GM12878 (cell line): ENCODE measurements at regions not wholly inside any gene's neighbourhood (a gene's known extent, or its start where the extent isn't known, plus 50 kb on each side); places are given as distances from the start of the nearest gene placed in this dataset.

Experiments
- ATAC-seq: fragments of 200-7000 bp; cut with Tn5 transposase; 3 replicates; pipeline ENCODE4 v1.9.1; 2020; ENCODE audit warnings: mild to moderate bottlenecking, moderate library complexity
- BruUV-seq: library from RNA; stranded (reverse); fragments of 400-500 nt; replicated peaks from 2 replicates; lab custom pipeline; 2021; lab: Mats Ljungman, UMichigan
- CTCF ChIA-PET: fragments of 300-600 bp; sonication (Branson Sonifier 250); formaldehyde crosslinking; extraction: SDS; loops from one replicate; lab custom pipeline; 2021; ENCODE audit warnings: inconsistent platforms; lab: Yijun Ruan, JAX
- POLR2A ChIA-PET: fragments of 350-600 bp; formaldehyde crosslinking; extraction: SDS; loops from one replicate; lab custom pipeline; 2021; ENCODE audit warnings: inconsistent platforms; lab: Charles Lee
- RAD21 ChIA-PET: fragments of 300-600 bp; sonication (Branson Sonifier 250); formaldehyde crosslinking; loops from one replicate; lab custom pipeline; 2023; ENCODE audit warnings: antibody characterized with exemption; ENCODE audit not compliant: unreplicated experiment; lab: Charles Lee
- SMC1A ChIA-PET: fragments of 300-600 bp; sonication (Branson Sonifier 250); formaldehyde crosslinking; loops from one replicate; lab custom pipeline; 2023; ENCODE audit not compliant: unreplicated experiment, uncharacterized antibody; lab: Charles Lee
- DNase-seq: peaks from one replicate; pipeline ENCODE4 v3.0.0-alpha.2; 2011; ENCODE audit warnings: low read depth, low spot score
- FAIRE-seq: peaks from 3 replicates; lab custom pipeline; 2011; peaks lifted over from hg19 to GRCh38; lab: Jason Lieb, UNC
- H2AFZ ChIP-seq: 2 replicates; pipeline ENCODE4 v1.6.0; 2011; ENCODE audit warnings: low read depth, low read length, control low read depth; ENCODE audit not compliant: control insufficient read depth
- H3K27ac ChIP-seq: 2 replicates; pipeline ENCODE4 v1.5.1; 2011; ENCODE audit warnings: control low read depth; ENCODE audit not compliant: control insufficient read depth, insufficient read depth
- H3K27me3 ChIP-seq, 2 experiments: replicated peaks in 1 of 2; 2 replicates each; pipeline versions ENCODE4 v1.6.0 to v1.6.1; 2011; ENCODE audit warnings: low read length in 1 of 2; ENCODE audit not compliant: control insufficient read depth in 2 of 2, insufficient read depth in 2 of 2
- H3K36me3 ChIP-seq, 2 experiments: 2 replicates each; pipeline ENCODE4 v1.5.1; 2011; ENCODE audit warnings: low read length in 1 of 2; ENCODE audit not compliant: control insufficient read depth in 2 of 2, insufficient read depth in 2 of 2
- H3K4me1 ChIP-seq: 2 replicates; pipeline ENCODE4 v1.6.1; 2011; ENCODE audit warnings: mild to moderate bottlenecking, low read length, moderate library complexity, mixed read lengths; ENCODE audit not compliant: control insufficient read depth, insufficient read depth
- H3K4me2 ChIP-seq: 2 replicates; pipeline ENCODE4 v1.6.0; 2011; ENCODE audit warnings: control low read depth; ENCODE audit not compliant: control insufficient read depth, insufficient read depth
- H3K4me3 ChIP-seq: fragments of 200-600 bp; sonication (generic); 2 replicates; pipeline ENCODE4 v1.5.1; 2016
- H3K79me2 ChIP-seq: 2 replicates; pipeline ENCODE4 v1.6.0; 2011; ENCODE audit warnings: low read length; ENCODE audit not compliant: control insufficient read depth, insufficient read depth
- H3K9ac ChIP-seq: 2 replicates; pipeline ENCODE4 v1.8.0; 2011; ENCODE audit warnings: low read length, control low read depth, mixed read lengths; ENCODE audit not compliant: control insufficient read depth, insufficient read depth
- H3K9me3 ChIP-seq: replicated peaks from 3 replicates; pipeline ENCODE4 v1.5.1; 2011; ENCODE audit warnings: mild to moderate bottlenecking, low read length; ENCODE audit not compliant: control insufficient read depth, insufficient read depth
- H4K20me1 ChIP-seq: 2 replicates; pipeline ENCODE4 v1.6.0; 2011; ENCODE audit not compliant: control insufficient read depth, insufficient read depth
- CBFB ChIP-seq: IDR thresholded peaks from 2 replicates; pipeline ENCODE4 v1.6.1; 2016; ENCODE audit warnings: antibody characterized with exemption, low read depth
- CEBPB ChIP-seq, 2 experiments: fragments of 150-350 bp in 1 of 2; IDR thresholded peaks; 2 replicates each; pipeline ENCODE4 v1.6.1; 2012 to 2014; ENCODE audit warnings: low read depth in 2 of 2, low read length in 2 of 2, borderline replicate concordance in 1 of 2, inconsistent platforms in 1 of 2
- EGR1 ChIP-seq, 2 experiments: IDR thresholded peaks; 1 replicate in 1 of 2; 2 replicates in 1 of 2; pipeline ENCODE4 v1.6.1; 2011 to 2012; ENCODE audit warnings: low read depth in 2 of 2, low read length in 2 of 2, borderline replicate concordance in 1 of 2, mild to moderate bottlenecking in 1 of 2, moderate library complexity in 1 of 2
- JUND ChIP-seq: IDR thresholded peaks from 2 replicates; pipeline ENCODE4 v1.6.1; 2012; ENCODE audit warnings: low read depth, mild to moderate bottlenecking, low read length, improper control_type of control experiment, moderate library complexity
- LARP7 ChIP-seq: fragments of 450-650 bp; IDR thresholded peaks from 2 replicates; pipeline ENCODE4 v1.6.1; 2017; ENCODE audit warnings: mild to moderate bottlenecking
- MEF2B ChIP-seq: fragments of 450-650 bp; IDR thresholded peaks from 2 replicates; pipeline ENCODE4 v1.6.1; 2018; ENCODE audit warnings: mild to moderate bottlenecking, moderate library complexity; ENCODE audit not compliant: partially characterized antibody, poor library complexity, severe bottlenecking
- NBN ChIP-seq: fragments of 450-650 bp; IDR thresholded peaks from 2 replicates; pipeline ENCODE4 v1.6.1; 2016
- RB1 ChIP-seq: fragments of 450-650 bp; formaldehyde crosslinking; IDR thresholded peaks from 2 replicates; pipeline ENCODE4 v1.6.1; 2017; ENCODE audit warnings: mild to moderate bottlenecking, borderline replicate concordance
- RFX5 ChIP-seq: IDR thresholded peaks from 2 replicates; pipeline ENCODE4 v1.6.1; 2011; ENCODE audit warnings: low read depth, low read length, improper control_type of control experiment
- SRF ChIP-seq, 2 experiments: IDR thresholded peaks; 2 replicates each; pipeline ENCODE4 v1.6.1; 2011; ENCODE audit warnings: low read depth in 2 of 2, low read length in 2 of 2, mild to moderate bottlenecking in 1 of 2, moderate library complexity in 1 of 2
- TCF3 ChIP-seq: IDR thresholded peaks from 2 replicates; pipeline ENCODE4 v1.6.1; 2012; ENCODE audit warnings: low read depth, mild to moderate bottlenecking, low read length, borderline replicate concordance; ENCODE audit not compliant: insufficient read depth
- WGBS: methylation state at CpG from one replicate; pipeline ENCODE4 v1.1.6; 2016; ENCODE audit warnings: low lambda C conversion rate; ENCODE audit not compliant: insufficient replicate concordance, insufficient coverage; ENCODE audit errors: missing lambda C conversion rate; 5-methylcytosine and 5-hydroxymethylcytosine counted together
- in situ Hi-C: fragments of 300-500 bp; cut with MboI; formaldehyde crosslinking; loops from 9 replicates; pipeline ENCODE4 v1.14.3; 2018; ENCODE audit warnings: mixed read lengths
- intact Hi-C: fragments of 100-400 bp; cut with micrococcal nuclease; formaldehyde crosslinking; loops from one replicate; pipeline ENCODE4 v1.14.2; 2022; ENCODE audit not compliant: unreplicated experiment
- TF ChIP-seq, protein P1 (sequence below): IDR thresholded peaks from 2 replicates; pipeline ENCODE4 v1.6.1; 2011; ENCODE audit warnings: borderline replicate concordance, low read depth, mild to moderate bottlenecking, moderate library complexity, low read length; ENCODE audit not compliant: insufficient read depth, poor library complexity, severe bottlenecking
- TF ChIP-seq, protein P2 (sequence below): fragments of 450-650 bp; formaldehyde crosslinking; IDR thresholded peaks from 2 replicates; pipeline ENCODE4 v1.5.0; 2022; ENCODE audit warnings: mild to moderate bottlenecking, missing genetic modification characterization
- TF ChIP-seq, protein P3 (sequence below): IDR thresholded peaks from 2 replicates; pipeline ENCODE4 v1.6.1; 2011; ENCODE audit warnings: mild to moderate bottlenecking, low read depth, low read length, moderate library complexity; ENCODE audit not compliant: insufficient replicate concordance

DNA sequence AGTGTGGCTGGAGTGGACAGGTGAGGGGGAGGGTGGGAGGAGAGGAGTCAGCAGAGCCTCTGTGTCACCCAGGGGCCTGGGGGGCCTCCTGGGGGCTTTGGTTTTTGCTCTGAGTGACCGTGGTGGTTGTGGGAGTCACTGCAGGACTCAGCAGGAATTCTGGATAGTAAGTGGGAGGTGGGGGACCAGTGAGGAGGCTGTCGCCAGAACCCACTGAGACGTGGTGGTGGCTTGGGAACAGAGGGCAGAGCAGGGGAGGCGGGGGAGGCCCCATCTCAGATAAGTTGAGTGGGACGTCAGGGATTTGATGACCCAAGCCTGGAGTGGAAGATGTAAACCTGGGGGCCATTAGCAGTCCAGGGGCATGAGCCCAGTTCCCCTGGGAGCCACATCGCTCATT is 123.2 kb upstream of the WNT4 start (continued):
- TF ChIP-seq NBN (no peak), EGR1 (IDR thresholded peaks at IDR 0.05; ENCODE audit: borderline replicate concordance in 1 of 2, low read depth in 2 of 2, low read length in 2 of 2) (no peak), CBFB (no peak), RFX5 (no peak), JUND (no peak), LARP7 (no peak)
- TF ChIP-seq, all 136 proteins: peak for 0

GRCh38 chr1:22267413-22268175 is 124.7 kb upstream of the WNT4 start:
- WGBS, result 46% methylated on average over 20 of the region's 22 CpGs
- H3K4me1 ChIP-seq, result no peaks in the 10 kb centered on the region

More at GRCh38 chr1:22267413-22268175, 124.7 kb upstream of the WNT4 start:
- Histone ChIP-seq H4K20me1 (no peaks in the 10 kb centered on the region), H2AFZ (no peak overlapping the region), H3K4me3 (no peak overlapping the region), H3K27ac (no peak overlapping the region), H3K4me2 (no peak overlapping the region), H3K9me3 (no peaks in the 10 kb centered on the region), H3K27me3 (peaks cover 0 to under 1% of the 10 kb centered on the region in 2 experiments; a peak in 2 of 4 replicates), H3K36me3 (no peaks in the 10 kb centered on the region), H3K79me2 (no peaks in the 10 kb centered on the region), H3K9ac (no peak overlapping the region)
- ATAC-seq (no peak), DNase-seq (no peak), FAIRE-seq (no peak)
- intact Hi-C loops, result no loop called here
- RAD21 ChIA-PET, result no interaction called here
- SMC1A ChIA-PET, result no interaction called here
- POLR2A ChIA-PET, result no interaction called here
- BruUV-seq, result no TSS peak
- CTCF ChIA-PET, result no interaction called here
- in situ Hi-C loops, result no loop called here
- TF ChIP-seq SRF (IDR thresholded peaks at IDR 0.05; ENCODE audit: low read depth in 2 of 2, low read length in 2 of 2) (no peak), RB1 (no peak), TCF3 (0 out of 2 replicates have a peak, but pooled peaks have one; percentile 18), MEF2B (no peak), CEBPB (IDR thresholded peaks at IDR 0.05; ENCODE audit: borderline replicate concordance in 1 of 2, low read depth in 2 of 2, low read length in 2 of 2) (no peak)
- TF ChIP-seq, protein P1, sequence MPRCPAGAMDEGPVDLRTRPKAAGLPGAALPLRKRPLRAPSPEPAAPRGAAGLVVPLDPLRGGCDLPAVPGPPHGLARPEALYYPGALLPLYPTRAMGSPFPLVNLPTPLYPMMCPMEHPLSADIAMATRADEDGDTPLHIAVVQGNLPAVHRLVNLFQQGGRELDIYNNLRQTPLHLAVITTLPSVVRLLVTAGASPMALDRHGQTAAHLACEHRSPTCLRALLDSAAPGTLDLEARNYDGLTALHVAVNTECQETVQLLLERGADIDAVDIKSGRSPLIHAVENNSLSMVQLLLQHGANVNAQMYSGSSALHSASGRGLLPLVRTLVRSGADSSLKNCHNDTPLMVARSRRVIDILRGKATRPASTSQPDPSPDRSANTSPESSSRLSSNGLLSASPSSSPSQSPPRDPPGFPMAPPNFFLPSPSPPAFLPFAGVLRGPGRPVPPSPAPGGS, result peak; percentile 83
- TF ChIP-seq, protein P2, sequence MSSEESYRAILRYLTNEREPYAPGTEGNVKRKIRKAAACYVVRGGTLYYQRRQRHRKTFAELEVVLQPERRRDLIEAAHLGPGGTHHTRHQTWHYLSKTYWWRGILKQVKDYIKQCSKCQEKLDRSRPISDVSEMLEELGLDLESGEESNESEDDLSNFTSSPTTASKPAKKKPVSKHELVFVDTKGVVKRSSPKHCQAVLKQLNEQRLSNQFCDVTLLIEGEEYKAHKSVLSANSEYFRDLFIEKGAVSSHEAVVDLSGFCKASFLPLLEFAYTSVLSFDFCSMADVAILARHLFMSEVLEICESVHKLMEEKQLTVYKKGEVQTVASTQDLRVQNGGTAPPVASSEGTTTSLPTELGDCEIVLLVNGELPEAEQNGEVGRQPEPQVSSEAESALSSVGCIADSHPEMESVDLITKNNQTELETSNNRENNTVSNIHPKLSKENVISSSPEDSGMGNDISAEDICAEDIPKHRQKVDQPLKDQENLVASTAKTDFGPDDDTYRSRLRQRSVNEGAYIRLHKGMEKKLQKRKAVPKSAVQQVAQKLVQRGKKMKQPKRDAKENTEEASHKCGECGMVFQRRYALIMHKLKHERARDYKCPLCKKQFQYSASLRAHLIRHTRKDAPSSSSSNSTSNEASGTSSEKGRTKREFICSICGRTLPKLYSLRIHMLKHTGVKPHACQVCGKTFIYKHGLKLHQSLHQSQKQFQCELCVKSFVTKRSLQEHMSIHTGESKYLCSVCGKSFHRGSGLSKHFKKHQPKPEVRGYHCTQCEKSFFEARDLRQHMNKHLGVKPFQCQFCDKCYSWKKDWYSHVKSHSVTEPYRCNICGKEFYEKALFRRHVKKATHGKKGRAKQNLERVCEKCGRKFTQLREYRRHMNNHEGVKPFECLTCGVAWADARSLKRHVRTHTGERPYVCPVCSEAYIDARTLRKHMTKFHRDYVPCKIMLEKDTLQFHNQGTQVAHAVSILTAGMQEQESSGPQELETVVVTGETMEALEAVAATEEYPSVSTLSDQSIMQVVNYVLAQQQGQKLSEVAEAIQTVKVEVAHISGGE (CRISPR knock-in tag), result no peak
- TF ChIP-seq, protein P3, sequence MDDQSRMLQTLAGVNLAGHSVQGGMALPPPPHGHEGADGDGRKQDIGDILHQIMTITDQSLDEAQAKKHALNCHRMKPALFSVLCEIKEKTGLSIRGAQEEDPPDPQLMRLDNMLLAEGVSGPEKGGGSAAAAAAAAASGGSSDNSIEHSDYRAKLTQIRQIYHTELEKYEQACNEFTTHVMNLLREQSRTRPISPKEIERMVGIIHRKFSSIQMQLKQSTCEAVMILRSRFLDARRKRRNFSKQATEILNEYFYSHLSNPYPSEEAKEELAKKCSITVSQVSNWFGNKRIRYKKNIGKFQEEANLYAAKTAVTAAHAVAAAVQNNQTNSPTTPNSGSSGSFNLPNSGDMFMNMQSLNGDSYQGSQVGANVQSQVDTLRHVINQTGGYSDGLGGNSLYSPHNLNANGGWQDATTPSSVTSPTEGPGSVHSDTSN, result peak; percentile 27
